SJSA1 (cell line): ENCODE measurements at regions not wholly inside any gene's neighbourhood (a gene's known extent, or its start where the extent isn't known, plus 50 kb on each side); places are given as distances from the start of the nearest gene placed in this dataset.

ENCODE experiments used
- DNase-seq, 2 experiments: peaks; one replicate each; pipeline ENCODE4 v3.0.0-alpha.2; 2015 to 2020; ENCODE audit warnings: low spot score in 2 of 2, low read depth in 1 of 2
- H3K27ac ChIP-seq: fragments of 250-450 bp; sonication (Bioruptor Pico); 2 replicates; pipeline ENCODE4 v1.5.1; 2020; ENCODE audit warnings: mild to moderate bottlenecking, moderate library complexity
- H3K27me3 ChIP-seq: fragments of 250-450 bp; sonication (Bioruptor Pico); replicated peaks from 2 replicates; pipeline ENCODE4 v1.5.1; 2020; ENCODE audit warnings: mild to moderate bottlenecking, moderate library complexity
- H3K36me3 ChIP-seq: fragments of 250-450 bp; sonication (Bioruptor Pico); 2 replicates; pipeline ENCODE4 v1.5.1; 2020; ENCODE audit warnings: mild to moderate bottlenecking
- H3K4me1 ChIP-seq: fragments of 250-450 bp; sonication (Bioruptor Pico); replicated peaks from 2 replicates; pipeline ENCODE4 v1.6.1; 2021; ENCODE audit warnings: mild to moderate bottlenecking
- H3K4me3 ChIP-seq: fragments of 250-450 bp; sonication (Bioruptor Pico); 2 replicates; pipeline ENCODE4 v1.5.1; 2020; ENCODE audit warnings: mild to moderate bottlenecking
- H3K9me3 ChIP-seq: fragments of 250-450 bp; sonication (Bioruptor Pico); replicated peaks from 2 replicates; pipeline ENCODE4 v1.5.1; 2020; ENCODE audit warnings: mild to moderate bottlenecking

GRCh38 chr13:107821492-107821891 lies 393.8 kb downstream of the LIG4 start:
- H3K27ac ChIP-seq: no peak overlapping the region
- DNase-seq: no peak
- no peaks in the 10 kb centered on the region for H3K4me1 ChIP-seq
- no peaks in the 10 kb centered on the region for H3K27me3 ChIP-seq
- H3K9me3 ChIP-seq: no peaks in the 10 kb centered on the region
- H3K4me3 ChIP-seq: no peak overlapping the region
- H3K36me3 ChIP-seq: no peaks in the 10 kb centered on the region

DNA sequence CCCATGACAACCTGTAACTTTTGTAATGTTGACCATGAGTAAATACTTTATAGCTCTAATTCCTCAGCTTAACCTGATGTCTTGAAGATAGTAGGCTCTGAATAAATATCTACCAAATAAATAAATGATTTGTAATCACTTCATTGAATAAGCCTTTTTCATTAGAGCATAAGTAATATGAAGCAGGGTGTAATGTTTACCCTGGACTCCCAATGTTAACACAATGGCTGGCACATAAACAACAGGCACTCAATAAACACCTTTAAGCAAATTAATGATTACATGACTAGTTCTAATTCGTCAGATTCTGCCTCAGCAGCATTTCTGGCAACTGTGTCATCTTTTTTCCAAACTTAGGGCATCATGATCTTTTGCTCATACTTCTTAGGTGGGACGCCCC lies 396.3 kb downstream of the LIG4 start:
- no peak for DNase-seq
- H3K27ac ChIP-seq: no peak overlapping the region
- no peaks in the 10 kb centered on the region for H3K27me3 ChIP-seq
- no peaks in the 10 kb centered on the region for H3K4me1 ChIP-seq
- no peaks in the 10 kb centered on the region for H3K36me3 ChIP-seq
- no peaks in the 10 kb centered on the region for H3K9me3 ChIP-seq
- H3K4me3 ChIP-seq: no peak overlapping the region

- DNase-seq: no peak
- H3K36me3 ChIP-seq: no peaks in the 10 kb centered on the region
- no peak overlapping the region for H3K4me3 ChIP-seq
- no peaks in the 10 kb centered on the region for H3K4me1 ChIP-seq
- no peaks in the 10 kb centered on the region for H3K27me3 ChIP-seq
- H3K27ac ChIP-seq: no peak overlapping the region
- no peaks in the 10 kb centered on the region for H3K9me3 ChIP-seq
These were observed 397.6 kb downstream of the LIG4 start for GRCh38 chr13:107817647-107818287.

- Histone ChIP-seq H3K27ac (no peak overlapping the region), H3K36me3 (no peaks in the 10 kb centered on the region), H3K4me3 (no peak overlapping the region), H3K9me3 (no peaks in the 10 kb centered on the region), H3K4me1 (no peaks in the 10 kb centered on the region), H3K27me3 (no peaks in the 10 kb centered on the region)
- DNase-seq: no peak
These were observed 403.3 kb downstream of the LIG4 start for GRCh38 chr13:107812014-107812412.

DNA sequence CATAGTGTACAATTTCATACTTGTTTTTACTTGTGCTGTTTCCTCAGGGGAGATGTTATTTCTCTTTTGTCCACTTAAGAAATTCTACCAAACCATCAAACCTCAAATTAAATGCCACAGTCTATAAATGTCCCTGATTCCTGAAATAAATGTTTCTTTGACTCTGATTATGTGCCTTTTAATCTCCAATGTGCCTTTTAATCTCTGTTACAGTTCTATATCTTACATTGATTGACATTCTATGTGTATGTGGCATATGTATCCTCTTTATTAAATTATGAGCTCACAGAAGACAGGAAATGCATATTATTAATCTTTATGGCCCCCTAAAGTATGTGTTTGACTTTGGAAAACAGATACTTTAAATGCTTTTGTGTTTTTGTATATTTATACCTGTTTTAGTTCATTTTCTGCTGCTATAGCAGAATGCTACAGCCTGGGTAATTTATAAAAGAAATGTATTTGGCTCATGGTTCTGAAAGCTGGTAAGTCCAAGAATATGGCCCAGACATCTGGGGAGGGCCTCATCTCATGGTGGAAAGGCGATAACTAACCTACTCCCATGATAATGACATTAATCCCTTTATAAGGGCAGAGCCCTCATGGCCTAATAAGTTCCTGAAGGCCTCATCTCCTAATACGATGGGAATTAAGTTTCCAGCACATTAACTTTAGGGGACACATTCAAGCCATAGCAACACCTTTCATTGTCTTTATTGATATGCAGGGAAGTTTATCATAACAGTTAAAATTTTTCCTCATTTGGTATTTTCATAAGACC lies 403.9 kb downstream of the LIG4 start:
- DNase-seq: no peak
- no peaks in the 10 kb centered on the region for H3K9me3 ChIP-seq
- H3K27ac ChIP-seq: no peak overlapping the region
- no peak overlapping the region for H3K4me3 ChIP-seq
- no peaks in the 10 kb centered on the region for H3K27me3 ChIP-seq
- H3K4me1 ChIP-seq: no peaks in the 10 kb centered on the region
- no peaks in the 10 kb centered on the region for H3K36me3 ChIP-seq

DNA sequence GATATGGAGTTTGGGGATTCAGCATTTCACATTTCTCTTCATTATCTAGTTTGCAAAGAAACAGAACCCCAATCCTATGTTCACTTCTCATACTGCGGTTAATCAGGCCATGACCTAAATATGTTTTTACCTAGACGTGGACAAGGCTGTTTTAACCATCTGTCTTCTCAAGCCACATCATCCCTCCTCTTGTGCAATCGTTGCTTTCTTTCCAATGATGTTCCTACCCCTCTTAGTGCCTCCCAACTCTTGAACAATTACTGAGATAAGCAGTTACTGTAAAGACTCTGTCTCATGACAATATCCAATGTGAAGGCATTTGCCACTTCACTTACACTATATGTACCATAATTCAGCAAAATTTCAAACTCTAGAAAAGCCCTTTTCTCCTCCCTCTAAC lies 406.2 kb downstream of the LIG4 start:
- H3K4me1 ChIP-seq: no peaks in the 10 kb centered on the region
- no peak overlapping the region for H3K4me3 ChIP-seq
- no peaks in the 10 kb centered on the region for H3K36me3 ChIP-seq
- H3K9me3 ChIP-seq: no peaks in the 10 kb centered on the region
- H3K27ac ChIP-seq: no peak overlapping the region
- no peak for DNase-seq
- no peaks in the 10 kb centered on the region for H3K27me3 ChIP-seq

GRCh38 chr13:107808389-107808788 lies 406.9 kb downstream of the LIG4 start:
- no peak overlapping the region for H3K4me3 ChIP-seq
- no peaks in the 10 kb centered on the region for H3K27me3 ChIP-seq
- no peak for DNase-seq
- no peaks in the 10 kb centered on the region for H3K4me1 ChIP-seq
- H3K36me3 ChIP-seq: no peaks in the 10 kb centered on the region
- no peaks in the 10 kb centered on the region for H3K9me3 ChIP-seq
- no peak overlapping the region for H3K27ac ChIP-seq

DNA sequence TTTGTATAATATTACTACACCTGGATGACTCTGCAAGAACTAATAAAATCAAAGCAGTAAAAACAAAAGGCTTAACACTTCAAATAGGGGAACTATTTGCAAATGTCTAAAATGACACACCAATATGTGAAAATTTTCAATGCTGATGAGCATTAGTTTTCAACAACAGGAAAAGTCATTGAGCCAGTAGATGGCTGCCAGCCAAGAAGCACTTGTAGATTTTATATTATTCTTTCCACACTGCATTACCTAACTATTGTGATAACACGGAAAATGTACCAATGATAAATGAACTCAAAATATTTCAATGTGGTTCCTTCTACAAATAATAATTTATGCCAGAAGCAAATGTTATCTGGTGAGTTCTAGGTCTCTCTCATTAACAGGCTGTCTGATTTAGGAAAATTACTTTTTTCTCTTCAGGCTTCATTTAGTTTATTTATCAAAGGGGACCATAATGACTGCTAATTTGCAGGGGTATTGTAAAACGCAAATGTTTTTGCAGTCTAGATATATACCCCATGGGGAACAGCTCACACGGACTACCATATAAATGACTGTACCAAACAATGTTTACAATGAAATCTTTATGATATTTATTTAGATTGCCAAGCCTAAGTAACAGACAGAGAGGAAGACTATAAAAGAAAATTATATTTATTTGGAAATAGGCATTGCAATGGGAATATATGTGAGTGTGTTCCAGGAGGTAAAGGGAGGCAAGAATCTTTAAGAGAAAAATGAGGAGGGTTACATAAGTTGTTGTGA lies 407.8 kb downstream of the LIG4 start:
- Histone ChIP-seq H3K9me3 (no peaks in the 10 kb centered on the region), H3K4me1 (no peaks in the 10 kb centered on the region), H3K27me3 (no peaks in the 10 kb centered on the region), H3K27ac (no peak overlapping the region), H3K36me3 (no peaks in the 10 kb centered on the region), H3K4me3 (no peak overlapping the region)
- DNase-seq: no peak

- Histone ChIP-seq H3K27me3 (no peaks in the 10 kb centered on the region), H3K9me3 (no peaks in the 10 kb centered on the region), H3K27ac (no peak overlapping the region), H3K36me3 (no peaks in the 10 kb centered on the region), H3K4me3 (no peak overlapping the region), H3K4me1 (no peaks in the 10 kb centered on the region)
- no peak for DNase-seq
These were observed 408.6 kb downstream of the LIG4 start for GRCh38 chr13:107806726-107807125.

DNA sequence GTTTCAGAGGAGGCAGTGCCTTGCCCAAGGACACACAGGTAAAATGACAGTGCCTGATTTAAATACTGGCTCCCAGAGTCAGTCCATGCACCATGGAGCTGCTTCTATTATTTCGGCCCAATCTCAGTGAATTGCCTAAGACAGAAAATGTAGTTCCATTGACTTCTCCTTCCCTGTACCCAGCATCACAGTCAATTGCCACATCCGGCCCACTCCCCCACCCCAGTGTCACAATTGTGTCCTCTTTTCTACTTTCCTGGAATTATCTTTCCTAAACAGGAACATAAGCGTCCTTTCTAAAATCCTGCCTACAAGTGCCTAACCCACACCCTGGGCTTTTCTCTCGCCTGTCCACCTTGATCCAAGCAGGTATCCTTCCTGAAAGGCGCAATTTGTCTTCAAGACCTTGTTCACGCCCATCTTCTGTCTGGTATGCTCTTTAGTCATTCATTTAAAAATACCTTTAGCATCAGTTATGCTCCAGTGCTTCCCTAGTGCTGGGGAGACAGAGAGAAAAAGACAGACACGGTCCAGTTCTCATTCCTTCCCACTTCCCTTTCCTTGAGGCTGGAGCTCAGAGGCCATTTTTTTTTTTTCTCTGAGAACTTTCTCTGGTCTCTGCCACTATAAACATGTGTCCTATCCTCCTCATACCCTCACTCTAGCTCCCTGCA lies 411.4 kb downstream of the LIG4 start:
- Histone ChIP-seq H3K4me1 (no peaks in the 10 kb centered on the region), H3K27me3 (no peaks in the 10 kb centered on the region), H3K9me3 (no peaks in the 10 kb centered on the region), H3K4me3 (no peak overlapping the region), H3K27ac (no peak overlapping the region), H3K36me3 (no peaks in the 10 kb centered on the region)
- no peak for DNase-seq

DNA sequence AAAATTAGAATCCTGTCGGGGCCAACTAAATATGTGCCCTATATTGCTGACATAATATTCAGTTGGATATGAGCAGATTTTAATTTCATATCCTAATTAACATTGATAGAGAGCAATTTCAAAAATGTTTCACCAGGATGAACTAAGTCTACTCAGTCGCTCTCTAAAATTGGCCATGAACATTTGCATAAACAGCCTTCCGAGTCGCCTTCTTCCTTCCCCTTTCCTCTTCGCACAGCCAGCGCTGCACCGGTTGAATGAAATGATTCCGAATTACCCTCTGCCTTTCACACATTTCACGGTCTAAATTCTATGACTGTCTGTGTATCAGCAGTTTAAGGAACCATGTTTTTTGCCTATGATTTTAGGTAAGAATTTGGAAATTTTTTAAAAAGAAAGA lies 413.7 kb downstream of the LIG4 start:
- Histone ChIP-seq H3K4me1 (no peaks in the 10 kb centered on the region), H3K9me3 (no peaks in the 10 kb centered on the region), H3K36me3 (no peaks in the 10 kb centered on the region), H3K4me3 (no peak overlapping the region), H3K27me3 (no peaks in the 10 kb centered on the region), H3K27ac (no peak overlapping the region)
- DNase-seq: no peak

DNA sequence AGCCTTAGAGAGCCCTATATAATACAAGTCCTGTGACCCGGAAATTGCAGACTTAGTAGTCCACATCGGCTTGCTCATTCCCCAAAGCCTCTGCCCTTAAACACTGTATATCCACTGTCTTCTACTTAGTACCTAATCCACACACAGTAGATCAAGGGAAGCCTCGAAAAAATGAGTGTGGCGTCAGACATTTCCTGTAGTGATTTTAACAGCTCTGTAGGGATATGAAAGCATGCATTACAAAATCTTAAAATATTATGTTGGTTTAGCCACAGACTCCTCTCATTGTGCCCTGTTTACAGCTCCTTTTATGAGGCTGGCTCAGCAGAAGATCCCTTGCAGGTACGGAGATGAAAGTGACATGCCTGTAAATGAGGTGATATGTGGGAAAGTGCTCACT lies 416.3 kb downstream of the LIG4 start:
- H3K27ac ChIP-seq: no peak overlapping the region
- no peaks in the 10 kb centered on the region for H3K9me3 ChIP-seq
- no peaks in the 10 kb centered on the region for H3K36me3 ChIP-seq
- H3K4me3 ChIP-seq: no peak overlapping the region
- DNase-seq: no peak
- no peaks in the 10 kb centered on the region for H3K4me1 ChIP-seq
- no peaks in the 10 kb centered on the region for H3K27me3 ChIP-seq

GRCh38 chr13:107790397-107790796 lies 424.9 kb downstream of the LIG4 start:
- Histone ChIP-seq H3K36me3 (no peaks in the 10 kb centered on the region), H3K27ac (no peak overlapping the region), H3K27me3 (no peaks in the 10 kb centered on the region), H3K4me1 (no peaks in the 10 kb centered on the region), H3K4me3 (no peak overlapping the region), H3K9me3 (no peaks in the 10 kb centered on the region)
- no peak for DNase-seq
